NT2/D1 (cell line): ENCODE measurements at regions not wholly inside any gene's neighbourhood (a gene's known extent, or its start where the extent isn't known, plus 50 kb on each side); places are given as distances from the start of the nearest gene placed in this dataset.

ENCODE experiments used
- SUZ12 ChIP-seq: IDR thresholded peaks from 2 replicates; pipeline ENCODE4 v1.6.1; 2011; ENCODE audit not compliant: insufficient read length, insufficient read depth; ENCODE audit errors: extremely low read depth
- ZNF274 ChIP-seq: IDR thresholded peaks from 2 replicates; pipeline ENCODE4 v1.6.1; 2011; ENCODE audit warnings: mild to moderate bottlenecking, low read depth, low read length

DNA sequence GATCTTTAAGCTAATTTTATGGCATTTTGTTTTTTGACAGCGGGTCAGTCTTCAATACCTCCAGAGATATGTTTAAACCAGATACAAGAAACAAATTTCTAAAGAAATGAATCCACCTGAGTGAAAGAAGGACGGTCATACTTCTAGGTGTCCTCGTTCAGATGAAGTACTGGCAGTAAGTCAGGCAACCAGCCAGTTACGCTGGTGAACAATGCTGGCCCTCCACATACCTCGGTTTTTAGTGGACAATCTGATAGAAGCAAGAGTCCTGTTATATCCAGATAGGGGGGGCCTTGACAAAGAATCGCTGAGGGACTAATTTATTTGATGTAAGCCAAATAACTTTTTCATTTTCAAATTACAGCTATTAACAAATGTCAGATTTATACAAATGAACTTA, 266.4 kb upstream of the KLF14 start:
- TF ChIP-seq SUZ12 (no peak), ZNF274 (no peak)
